ENCODE measurements at regions not wholly inside any gene's neighbourhood (a gene's known extent, or its start where the extent isn't known, plus 50 kb on each side); places are given as distances from the start of the nearest gene placed in this dataset.
"Not testable (repeated sequence)": the region's sequence is repeated elsewhere in the genome, so short reads cannot be mapped to it uniquely, and the experiment has no call there.

GRCh38 chr14:106280876-106281275 is 754.5 kb downstream of the TMEM121 start:
- no peak for FAIRE-seq
- TF ChIP-seq TAF1 (IDR thresholded peaks at IDR 0.05; ENCODE audit: borderline replicate concordance, low read depth, low read length) = no peak
- TF ChIP-seq POLR2AphosphoS5 (IDR thresholded peaks at IDR 0.05; ENCODE audit: low read depth, low read length) = no peak
- TF ChIP-seq POLR2A (IDR thresholded peaks at IDR 0.05; ENCODE audit: low read depth, low read length) = no peak
- no peak for DNase-seq (ENCODE audit: insufficient read length)

- TF ChIP-seq POLR2AphosphoS5 (IDR thresholded peaks at IDR 0.05; ENCODE audit: low read depth, low read length) = no peak
- TF ChIP-seq TAF1 (IDR thresholded peaks at IDR 0.05; ENCODE audit: borderline replicate concordance, low read depth, low read length) = no peak
- no peak for TF ChIP-seq POLR2A (IDR thresholded peaks at IDR 0.05; ENCODE audit: low read depth, low read length)
- no peak for FAIRE-seq
- no peak for DNase-seq (ENCODE audit: insufficient read length)
These were observed 760.4 kb downstream of the TMEM121 start for GRCh38 chr14:106286697-106287290.

GRCh38 chr14:106287506-106287905 is 761.1 kb downstream of the TMEM121 start:
- no peak for TF ChIP-seq POLR2AphosphoS5 (IDR thresholded peaks at IDR 0.05; ENCODE audit: low read depth, low read length)
- no peak for TF ChIP-seq POLR2A (IDR thresholded peaks at IDR 0.05; ENCODE audit: low read depth, low read length)
- no peak for TF ChIP-seq TAF1 (IDR thresholded peaks at IDR 0.05; ENCODE audit: borderline replicate concordance, low read depth, low read length)
- FAIRE-seq (no peak), DNase-seq (ENCODE audit: insufficient read length) (no peak)

GRCh38 chr14:106291626-106292025 is 765.2 kb downstream of the TMEM121 start:
- DNase-seq (ENCODE audit: insufficient read length) = no peak
- no peak for FAIRE-seq
- no peak for TF ChIP-seq POLR2AphosphoS5 (IDR thresholded peaks at IDR 0.05; ENCODE audit: low read depth, low read length)
- no peak for TF ChIP-seq TAF1 (IDR thresholded peaks at IDR 0.05; ENCODE audit: borderline replicate concordance, low read depth, low read length)
- TF ChIP-seq POLR2A (IDR thresholded peaks at IDR 0.05; ENCODE audit: low read depth, low read length) = no peak

GRCh38 chr14:106294324-106294723 is 767.9 kb downstream of the TMEM121 start:
- FAIRE-seq (no peak), DNase-seq (ENCODE audit: insufficient read length) (no peak)
- TF ChIP-seq TAF1 (IDR thresholded peaks at IDR 0.05; ENCODE audit: borderline replicate concordance, low read depth, low read length) (no peak), POLR2AphosphoS5 (IDR thresholded peaks at IDR 0.05; ENCODE audit: low read depth, low read length) (no peak), POLR2A (IDR thresholded peaks at IDR 0.05; ENCODE audit: low read depth, low read length) (no peak)

- not testable (repeated sequence) for FAIRE-seq; DNase-seq (ENCODE audit: insufficient read length)
These were observed 774.6 kb downstream of the TMEM121 start for GRCh38 chr14:106300951-106301510.

- FAIRE-seq; DNase-seq (ENCODE audit: insufficient read length): not testable (repeated sequence)
These were observed 775.2 kb downstream of the TMEM121 start for GRCh38 chr14:106301609-106302008.

GRCh38 chr14:106302661-106303060 is 776.3 kb downstream of the TMEM121 start:
- TF ChIP-seq POLR2AphosphoS5 (IDR thresholded peaks at IDR 0.05; ENCODE audit: low read depth, low read length) = no peak
- no peak for TF ChIP-seq TAF1 (IDR thresholded peaks at IDR 0.05; ENCODE audit: borderline replicate concordance, low read depth, low read length)
- no peak for FAIRE-seq
- DNase-seq (ENCODE audit: insufficient read length) = no peak

GRCh38 chr14:106304271-106304670 is 777.9 kb downstream of the TMEM121 start:
- TF ChIP-seq POLR2AphosphoS5 (IDR thresholded peaks at IDR 0.05; ENCODE audit: low read depth, low read length) (no peak), TAF1 (IDR thresholded peaks at IDR 0.05; ENCODE audit: borderline replicate concordance, low read depth, low read length) (no peak), POLR2A (IDR thresholded peaks at IDR 0.05; ENCODE audit: low read depth, low read length) (no peak)
- DNase-seq (ENCODE audit: insufficient read length) (no peak), FAIRE-seq (no peak)

- FAIRE-seq (peak; percentile 84), DNase-seq (ENCODE audit: insufficient read length) (peak; percentile 35)
These were observed 782.5 kb downstream of the TMEM121 start for GRCh38 chr14:106308839-106309389.

GRCh38 chr14:106309423-106309822 is 783.0 kb downstream of the TMEM121 start:
- FAIRE-seq (no peak), DNase-seq (ENCODE audit: insufficient read length) (no peak)
- TF ChIP-seq POLR2AphosphoS5 (IDR thresholded peaks at IDR 0.05; ENCODE audit: low read depth, low read length) (no peak), POLR2A (IDR thresholded peaks at IDR 0.05; ENCODE audit: low read depth, low read length) (no peak), TAF1 (IDR thresholded peaks at IDR 0.05; ENCODE audit: borderline replicate concordance, low read depth, low read length) (no peak)

More at GRCh38 chr14:106308839-106309389, 782.5 kb downstream of the TMEM121 start:
- TF ChIP-seq POLR2AphosphoS5 (IDR thresholded peaks at IDR 0.05; ENCODE audit: low read depth, low read length) (no peak), TAF1 (IDR thresholded peaks at IDR 0.05; ENCODE audit: borderline replicate concordance, low read depth, low read length) (no peak), POLR2A (IDR thresholded peaks at IDR 0.05; ENCODE audit: low read depth, low read length) (no peak)

- TF ChIP-seq POLR2AphosphoS5 (IDR thresholded peaks at IDR 0.05; ENCODE audit: low read depth, low read length) = no peak
- TF ChIP-seq POLR2A (IDR thresholded peaks at IDR 0.05; ENCODE audit: low read depth, low read length) = no peak
- no peak for TF ChIP-seq TAF1 (IDR thresholded peaks at IDR 0.05; ENCODE audit: borderline replicate concordance, low read depth, low read length)
- DNase-seq (ENCODE audit: insufficient read length) (no peak), FAIRE-seq (no peak)
These were observed 789.1 kb downstream of the TMEM121 start for GRCh38 chr14:106315436-106315835.
